OCI-LY1 (cell line): ENCODE measurements at regions not wholly inside any gene's neighbourhood (a gene's known extent, or its start where the extent isn't known, plus 50 kb on each side); places are given as distances from the start of the nearest gene placed in this dataset.

Experiments used
- EZH2 ChIP-seq: fragments of 200-600 bp; sonication (generic), shearing (Covaris generic); IDR thresholded peaks from 2 replicates; pipeline ENCODE4 v1.8.0; 2017; ENCODE audit warnings: borderline replicate concordance, mixed run types, mild to moderate bottlenecking, antibody characterized with exemption, low read length, moderate library complexity, mixed read lengths
- TF ChIP-seq, protein P1 (sequence below): fragments of 200-600 bp; sonication (generic), shearing (Covaris generic); IDR thresholded peaks from 2 replicates; pipeline ENCODE4 v1.5.1; 2017; ENCODE audit warnings: mild to moderate bottlenecking, antibody characterized with exemption, low read length, moderate library complexity, mixed read lengths

DNA sequence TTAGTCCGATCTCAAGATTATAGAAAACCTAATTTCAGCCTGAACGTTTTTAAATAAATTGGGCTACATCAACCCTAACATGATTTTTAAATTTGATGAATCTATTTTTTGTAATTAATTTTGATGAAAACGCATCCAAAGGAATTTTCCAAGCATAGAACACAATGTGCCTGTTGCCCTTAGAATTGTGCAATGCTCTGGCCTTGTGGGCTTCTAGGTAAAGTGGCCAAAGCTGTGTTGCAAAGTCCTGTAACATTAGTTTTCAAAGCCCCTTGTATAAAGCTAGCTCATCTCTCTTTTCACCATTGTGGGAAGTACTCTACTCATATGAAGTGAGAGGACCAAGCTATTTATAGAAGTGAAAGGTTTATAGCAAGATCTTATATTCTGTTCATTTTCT is 138.4 kb upstream of the PRPS1L1 start:
- TF ChIP-seq, protein P1, sequence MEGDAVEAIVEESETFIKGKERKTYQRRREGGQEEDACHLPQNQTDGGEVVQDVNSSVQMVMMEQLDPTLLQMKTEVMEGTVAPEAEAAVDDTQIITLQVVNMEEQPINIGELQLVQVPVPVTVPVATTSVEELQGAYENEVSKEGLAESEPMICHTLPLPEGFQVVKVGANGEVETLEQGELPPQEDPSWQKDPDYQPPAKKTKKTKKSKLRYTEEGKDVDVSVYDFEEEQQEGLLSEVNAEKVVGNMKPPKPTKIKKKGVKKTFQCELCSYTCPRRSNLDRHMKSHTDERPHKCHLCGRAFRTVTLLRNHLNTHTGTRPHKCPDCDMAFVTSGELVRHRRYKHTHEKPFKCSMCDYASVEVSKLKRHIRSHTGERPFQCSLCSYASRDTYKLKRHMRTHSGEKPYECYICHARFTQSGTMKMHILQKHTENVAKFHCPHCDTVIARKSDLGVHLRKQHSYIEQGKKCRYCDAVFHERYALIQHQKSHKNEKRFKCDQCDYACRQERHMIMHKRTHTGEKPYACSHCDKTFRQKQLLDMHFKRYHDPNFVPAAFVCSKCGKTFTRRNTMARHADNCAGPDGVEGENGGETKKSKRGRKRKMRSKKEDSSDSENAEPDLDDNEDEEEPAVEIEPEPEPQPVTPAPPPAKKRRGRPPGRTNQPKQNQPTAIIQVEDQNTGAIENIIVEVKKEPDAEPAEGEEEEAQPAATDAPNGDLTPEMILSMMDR, result no peak
- no peak for TF ChIP-seq EZH2
